ENCODE measurements at regions not wholly inside any gene's neighbourhood (a gene's known extent, or its start where the extent isn't known, plus 50 kb on each side); places are given as distances from the start of the nearest gene placed in this dataset.

- no peak overlapping the region for H3K56ac ChIP-seq (ENCODE audit: insufficient read length, low read depth, low read length)
- no CpG with 5 or more reads among the region's 2 CpGs for WGBS (ENCODE audit: extremely low coverage, insufficient read length, low lambda C conversion rate)
- no peak overlapping the region for H3K27ac ChIP-seq (ENCODE audit: insufficient read length, low read depth, low read length)
- no peak overlapping the region for H3K4ac ChIP-seq (ENCODE audit: low read depth, low read length)
- Mint-ChIP-seq H3K9me3 (no peaks in the 10 kb centered on the region), H3K27ac (no peak overlapping the region), H3K36me3 (ENCODE audit: insufficient read depth in 1 of 3, low read depth in 3 of 3) (no peaks in the 10 kb centered on the region), H3K4me3 (no peak overlapping the region), H3K27me3 (ENCODE audit: low read depth) (no peaks in the 10 kb centered on the region), H3K4me1 (no peaks in the 10 kb centered on the region)
- no peak overlapping the region for H3K18ac ChIP-seq (ENCODE audit: insufficient read length, low read depth, low read length)
- H3K9me3 ChIP-seq (ENCODE audit: control insufficient read depth, low read depth, low read length) = no peaks in the 10 kb centered on the region
- no peak overlapping the region for H4K91ac ChIP-seq (ENCODE audit: insufficient read length, low read depth, low read length)
- no peak overlapping the region for H4K5ac ChIP-seq (ENCODE audit: insufficient read length, low read depth, low read length)
- no peak overlapping the region for H3K9ac ChIP-seq (ENCODE audit: extremely low read depth, insufficient read length, low read length)
- H3K79me2 ChIP-seq (ENCODE audit: insufficient read depth, low read length) = no peaks in the 10 kb centered on the region
- no peaks in the 10 kb centered on the region for H3K27me3 ChIP-seq (ENCODE audit: insufficient read depth, low read length)
- H3K4me1 ChIP-seq (ENCODE audit: insufficient read depth, low read length) = no peaks in the 10 kb centered on the region
- H2BK15ac ChIP-seq (ENCODE audit: low read depth, low read length) = no peak overlapping the region
- H3K23me2 ChIP-seq (ENCODE audit: insufficient read length, low read depth, low read length, poor library complexity, severe bottlenecking) = no peaks in the 10 kb centered on the region
- H2AK5ac ChIP-seq (ENCODE audit: insufficient read length, low read length) = no peak overlapping the region
- no peak overlapping the region for H2BK5ac ChIP-seq (ENCODE audit: insufficient read length, low read length)
- H4K8ac ChIP-seq (replicated peaks; ENCODE audit: insufficient read length, low read depth, low read length) = no peak overlapping the region
- no peak for DNase-seq
- H3T11ph ChIP-seq (ENCODE audit: low read length) = no peak overlapping the region
- no peak overlapping the region for H3K4me2 ChIP-seq (ENCODE audit: insufficient read depth, insufficient read length, low read length)
- H2BK20ac ChIP-seq (ENCODE audit: low read depth, low read length, poor library complexity, severe bottlenecking) = no peak overlapping the region
- H3K14ac ChIP-seq (ENCODE audit: insufficient read depth, low read length) = no peak overlapping the region
- H2BK12ac ChIP-seq (ENCODE audit: insufficient read length, low read depth, low read length) = no peak overlapping the region
- H4K20me1 ChIP-seq (ENCODE audit: control insufficient read depth, insufficient read depth, insufficient read length) = no peaks in the 10 kb centered on the region
- H3K79me1 ChIP-seq (ENCODE audit: insufficient read depth, low read depth, low read length, poor library complexity, severe bottlenecking) = no peaks in the 10 kb centered on the region
- H2AFZ ChIP-seq (ENCODE audit: low read length) = no peak overlapping the region
- H3K23ac ChIP-seq (ENCODE audit: insufficient read length, low read depth, low read length) = no peak overlapping the region
- H2BK120ac ChIP-seq (ENCODE audit: low read depth, low read length, poor library complexity, severe bottlenecking) = no peak overlapping the region
- TF ChIP-seq CTCF (conservative IDR thresholded peaks at IDR 0.05) = no peak
These were observed 270.9 kb upstream of the SYT10 start for GRCh38 chr12:33710548-33710947.

All from H9 (cell line).